ENCODE measurements at regions not wholly inside any gene's neighbourhood (a gene's known extent, or its start where the extent isn't known, plus 50 kb on each side); places are given as distances from the start of the nearest gene placed in this dataset.

DNA sequence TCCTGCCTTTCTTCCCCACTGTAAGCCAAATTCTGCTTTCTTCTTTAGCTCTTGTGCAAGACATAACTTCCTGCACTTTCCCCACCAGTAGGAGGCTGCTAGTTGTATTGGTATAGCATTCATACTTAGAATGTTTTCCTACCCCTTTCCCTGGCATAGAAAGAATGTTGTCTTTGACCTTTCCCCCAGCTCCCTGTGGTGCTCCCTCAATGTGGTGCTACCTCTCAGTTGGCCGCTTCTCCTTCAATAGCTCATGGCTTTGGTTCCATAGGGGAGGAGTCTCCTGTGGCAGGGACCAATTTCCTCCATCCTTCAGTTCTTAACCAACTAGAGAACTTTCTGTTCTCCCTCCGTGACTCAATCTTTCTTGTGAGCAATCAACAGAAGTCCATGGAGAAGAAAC is 67.5 kb upstream of the AKAP13 start:
- no peak for FAIRE-seq

- no peak for FAIRE-seq
Observed at GRCh38 chr15:85313339-85313738, 67.1 kb upstream of the AKAP13 start.

GRCh38 chr15:85314146-85314545 is 66.3 kb upstream of the AKAP13 start:
- no peak for FAIRE-seq

DNA sequence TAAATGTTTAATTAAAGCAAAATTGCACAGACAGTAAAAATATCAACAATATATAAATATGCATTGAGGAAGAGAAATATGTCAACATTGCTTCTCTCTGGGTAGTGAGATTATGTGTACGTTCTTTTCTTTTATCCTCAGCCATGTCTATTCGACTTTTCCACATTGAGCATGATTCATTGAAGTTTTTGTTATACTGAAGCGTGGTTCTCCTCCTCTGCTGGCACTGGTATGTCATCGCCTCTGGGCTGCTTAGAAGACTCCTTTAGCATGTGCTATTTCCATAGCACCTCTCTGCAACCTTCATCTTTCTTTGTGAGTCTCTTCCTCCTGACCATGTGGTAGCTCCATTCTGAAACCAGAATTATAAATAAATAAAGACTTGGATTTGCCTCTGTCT is 65.8 kb upstream of the AKAP13 start:
- no peak for FAIRE-seq

DNA sequence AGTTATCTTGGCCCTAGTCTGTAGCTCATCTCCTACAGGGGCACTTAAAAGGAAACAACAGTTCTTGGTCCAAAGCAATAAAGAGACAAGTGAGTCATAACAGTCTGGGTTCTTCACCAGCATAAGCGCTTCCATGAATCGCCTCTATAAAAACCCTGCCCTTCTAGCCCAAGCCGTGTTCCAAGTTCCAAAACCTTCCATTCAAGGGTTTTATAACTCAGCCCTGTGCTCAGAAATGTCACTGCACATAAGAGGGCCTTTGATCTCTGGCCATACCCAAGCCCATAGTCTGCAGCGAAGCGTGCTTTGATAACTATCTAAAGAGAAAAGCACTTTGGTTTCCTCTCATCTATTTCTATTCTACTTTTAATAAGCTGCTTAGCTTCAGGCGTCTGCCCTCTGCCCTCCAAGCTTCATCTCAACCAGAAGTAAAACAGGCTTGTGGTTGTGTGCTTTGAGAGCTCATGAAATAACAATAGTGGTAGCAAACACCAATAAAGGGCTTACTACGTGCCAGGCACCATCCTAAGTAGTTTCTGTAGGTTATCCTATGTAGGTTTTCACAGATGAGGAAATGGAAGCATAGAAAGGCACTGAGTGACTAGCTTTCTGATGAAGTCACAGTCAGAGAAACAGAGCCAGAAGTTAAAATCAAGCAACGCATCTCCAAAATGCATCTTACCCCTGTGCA is 64.0 kb upstream of the AKAP13 start:
- no peak for FAIRE-seq

DNA sequence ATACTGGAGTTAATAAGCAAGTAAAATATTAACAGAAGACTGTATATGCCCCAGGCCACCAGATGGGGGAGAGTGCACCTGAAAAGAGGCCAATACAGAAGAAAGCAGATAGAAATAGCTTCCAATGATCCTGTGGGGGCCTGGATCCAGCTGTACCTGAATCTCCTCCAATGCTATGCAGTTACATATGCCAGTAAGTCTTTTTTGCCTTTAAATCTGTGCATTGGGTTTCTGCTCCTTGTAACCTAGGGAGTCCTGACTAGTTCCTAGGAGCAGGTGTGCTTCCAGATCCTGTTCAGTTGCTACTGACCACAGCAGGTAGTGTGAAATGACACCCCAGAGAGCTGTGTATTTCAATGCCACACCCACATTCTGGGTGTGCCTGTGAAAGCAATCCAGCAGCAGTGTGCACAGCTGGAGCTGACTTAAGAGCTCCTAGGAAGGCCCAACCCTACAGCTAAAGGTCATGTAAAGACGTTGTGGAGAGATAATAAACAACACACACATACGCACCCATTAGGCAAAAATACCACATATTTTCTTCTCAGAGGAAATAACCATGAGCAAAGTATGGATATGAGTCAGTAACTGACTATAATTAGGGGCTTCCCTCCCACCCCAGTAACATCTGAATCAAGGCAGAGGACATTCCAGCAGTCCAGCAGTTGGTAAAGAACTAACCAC is 62.2 kb upstream of the AKAP13 start:
- no peak for FAIRE-seq

GRCh38 chr15:85318732-85319076 is 61.7 kb upstream of the AKAP13 start:
- no peak for FAIRE-seq

DNA sequence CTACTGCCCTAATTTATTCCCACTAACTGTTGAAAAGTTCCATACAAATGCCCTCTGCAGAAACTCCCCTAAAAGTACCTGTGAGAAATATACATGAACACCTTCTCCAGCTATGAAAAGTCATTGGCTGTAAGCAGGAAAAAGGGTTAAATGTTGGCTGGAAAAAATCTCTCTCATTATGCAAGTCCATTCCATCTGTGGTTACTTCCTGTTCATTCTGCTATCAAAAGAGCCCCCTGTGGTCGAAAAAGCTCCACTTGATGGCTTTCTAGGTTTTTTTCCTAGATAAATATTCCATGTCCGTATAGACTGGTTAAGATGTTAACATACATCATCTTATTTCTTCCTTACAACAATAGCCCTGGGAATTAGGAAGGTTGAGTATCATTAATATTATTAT is 56.2 kb upstream of the AKAP13 start:
- no peak for FAIRE-seq

DNA sequence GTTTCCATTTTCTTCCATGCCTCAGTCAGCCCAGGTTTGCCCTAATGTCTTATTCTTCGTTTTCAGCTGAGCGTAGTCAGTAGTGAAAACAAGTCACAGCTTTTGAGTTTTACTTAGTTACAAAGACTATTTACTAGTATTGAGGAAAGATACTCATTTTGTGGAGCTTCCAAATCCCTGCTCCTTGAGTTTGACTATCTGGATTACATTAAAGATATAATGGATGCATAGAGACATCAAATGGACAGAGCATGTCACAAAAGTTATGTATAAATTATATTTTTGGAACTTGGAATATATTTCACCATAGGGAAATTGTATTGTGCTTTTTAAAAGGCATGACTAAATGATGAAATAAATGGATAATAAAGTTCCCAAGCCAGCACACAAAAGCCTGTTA is 54.6 kb upstream of the AKAP13 start:
- FAIRE-seq = no peak

DNA sequence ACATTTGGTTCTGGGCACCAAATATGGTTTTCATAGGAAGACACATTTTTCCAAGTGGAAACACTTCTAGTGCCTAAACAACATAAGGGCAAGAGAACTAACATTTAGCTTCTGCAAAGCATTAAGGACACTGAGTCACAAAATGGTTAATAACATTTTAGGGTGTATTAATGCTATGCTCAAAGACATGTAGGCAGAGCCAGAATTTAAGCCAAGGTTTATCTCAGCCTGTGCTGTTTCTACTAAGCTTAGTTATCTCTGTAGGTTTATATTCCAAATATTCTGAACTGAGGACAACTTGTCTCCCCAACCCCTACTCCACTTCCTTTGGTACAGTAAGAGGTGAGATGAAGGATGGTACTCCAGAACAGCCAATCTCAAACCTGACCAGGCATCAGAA is 54.1 kb upstream of the AKAP13 start:
- no peak for FAIRE-seq

GRCh38 chr15:85327820-85328219 is 52.6 kb upstream of the AKAP13 start:
- no peak for FAIRE-seq

DNA sequence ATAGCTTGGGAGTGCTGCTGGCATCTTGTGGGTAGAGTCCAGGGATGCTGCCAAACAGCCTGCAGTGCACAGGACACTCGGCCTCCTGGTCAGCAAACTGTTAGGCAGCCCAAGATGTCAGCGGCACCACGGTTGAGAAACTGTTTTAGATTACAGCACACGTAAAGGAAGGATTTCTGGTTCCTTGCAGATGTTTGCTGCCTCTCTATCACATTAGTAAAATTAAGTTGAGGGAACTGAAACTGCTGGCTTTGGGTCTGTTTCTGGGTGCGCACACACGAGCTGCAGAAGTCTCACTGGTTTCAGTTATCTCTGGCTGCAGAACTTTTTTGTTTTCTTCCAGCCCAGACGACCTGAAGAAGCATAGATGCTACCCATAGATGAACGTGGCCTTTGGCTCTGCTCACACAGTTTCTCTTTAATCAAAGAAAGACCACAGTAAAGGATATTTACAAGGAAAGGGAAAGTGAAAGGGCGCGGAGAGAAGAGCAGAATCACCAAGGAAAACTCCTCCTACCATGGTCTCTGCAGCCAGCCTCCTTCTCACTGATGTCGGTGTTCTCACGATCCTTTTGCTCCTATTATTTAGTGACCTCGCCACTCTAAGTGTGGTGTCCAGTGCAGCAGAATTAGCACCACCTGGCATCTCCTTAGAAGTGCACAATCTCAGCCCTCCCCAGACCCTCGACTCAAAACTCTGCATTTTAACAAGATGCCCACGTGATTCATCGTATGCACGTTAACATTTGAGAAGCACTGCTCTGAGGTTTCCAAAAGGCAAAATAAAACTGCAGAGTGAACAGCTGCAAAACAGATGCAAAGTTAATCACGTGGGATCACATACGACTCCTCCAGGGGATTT is 50.6 kb upstream of the AKAP13 start:
- no peak for FAIRE-seq

All from TTC549 (cell line).